Testis (tissue), 2 donors: ENCODE measurements at regions not wholly inside any gene's neighbourhood (a gene's known extent, or its start where the extent isn't known, plus 50 kb on each side); places are given as distances from the start of the nearest gene placed in this dataset.

Experiments used
- CTCF ChIP-seq, 3 experiments: fragments of 450-650 bp in 2 of 3; fragments of 200-600 bp in 1 of 3; sonication (generic) in 1 of 3; IDR thresholded peaks; one replicate each; pipeline ENCODE4 v1.5.1; 2016 to 2019; ENCODE audit warnings: antibody characterized with exemption in 3 of 3, mild to moderate bottlenecking in 2 of 3, moderate library complexity in 1 of 3
- POLR2A ChIP-seq: fragments of 450-650 bp; IDR thresholded peaks from one replicate; pipeline ENCODE4 v1.6.1; 2017; ENCODE audit warnings: antibody characterized with exemption, mild to moderate bottlenecking, moderate library complexity

GRCh38 chr18:1092228-1092627, 187.6 kb downstream of the ADCYAP1 start:
- no peak for TF ChIP-seq CTCF (IDR thresholded peaks at IDR 0.05)
- no peak for TF ChIP-seq POLR2A
